Lower leg skin (tissue), 3 donors: ENCODE measurements at regions not wholly inside any gene's neighbourhood (a gene's known extent, or its start where the extent isn't known, plus 50 kb on each side); places are given as distances from the start of the nearest gene placed in this dataset.

ENCODE experiments used
- CTCF ChIP-seq, 3 donors: fragments of 450-650 bp; IDR thresholded peaks; one replicate each; pipeline ENCODE4 v1.5.1; 2016; ENCODE audit warnings: antibody characterized with exemption in 3 of 3, mild to moderate bottlenecking in 3 of 3, moderate library complexity in 2 of 3
- POLR2A ChIP-seq, 2 donors: fragments of 450-650 bp; IDR thresholded peaks; one replicate each; pipeline ENCODE4 v1.6.1; 2016 to 2017; ENCODE audit warnings: antibody characterized with exemption in 2 of 2, mild to moderate bottlenecking in 1 of 2, moderate library complexity in 1 of 2

GRCh38 chr11:70912226-70912840 lies 340.0 kb downstream of the SHANK2 start:
- TF ChIP-seq CTCF (IDR thresholded peaks at IDR 0.05) = no peak
- no peak for TF ChIP-seq POLR2A (IDR thresholded peaks at IDR 0.05)
